SK-N-SH (cell line): ENCODE measurements at regions not wholly inside any gene's neighbourhood (a gene's known extent, or its start where the extent isn't known, plus 50 kb on each side); places are given as distances from the start of the nearest gene placed in this dataset.

Source experiments
- CTCF ChIP-seq: fragments of 200-600 bp; sonication (generic); IDR thresholded peaks from 2 replicates; pipeline ENCODE4 v1.6.1; 2017; ENCODE audit warnings: antibody characterized with exemption, mild to moderate bottlenecking, moderate library complexity
- FOXM1 ChIP-seq: IDR thresholded peaks from 2 replicates; pipeline ENCODE4 v1.4.0; 2012; ENCODE audit warnings: low read depth, mild to moderate bottlenecking
- MEF2A ChIP-seq: IDR thresholded peaks from 2 replicates; pipeline ENCODE4 v1.4.0; 2012; ENCODE audit warnings: low read depth, borderline replicate concordance
- POLR2AphosphoS5 ChIP-seq: IDR thresholded peaks from 2 replicates; pipeline ENCODE4 v1.6.1; 2012; ENCODE audit warnings: low read depth, low read length
- RFX5 ChIP-seq: IDR thresholded peaks from 2 replicates; pipeline ENCODE4 v1.6.1; 2012; ENCODE audit warnings: mild to moderate bottlenecking, improper control_type of control experiment, low read length
- SIN3A ChIP-seq: IDR thresholded peaks from 2 replicates; pipeline ENCODE4 v1.6.1; 2012; ENCODE audit warnings: low read depth, mild to moderate bottlenecking, low read length, moderate library complexity, borderline replicate concordance
- USF2 ChIP-seq: fragments of 150-350 bp; IDR thresholded peaks from 2 replicates; pipeline ENCODE4 v1.6.1; 2017; ENCODE audit warnings: antibody characterized with exemption, low read length, low read depth, borderline replicate concordance
- YY1 ChIP-seq: IDR thresholded peaks from 2 replicates; pipeline ENCODE4 v1.4.0; 2012; ENCODE audit warnings: low read depth, mild to moderate bottlenecking
- TF ChIP-seq, protein P1 (sequence below): IDR thresholded peaks from 2 replicates; pipeline ENCODE4; 2012
- TF ChIP-seq, protein P2 (sequence below): IDR thresholded peaks from 2 replicates; pipeline ENCODE4 v1.4.0; 2012; ENCODE audit warnings: low read depth, borderline replicate concordance
- TF ChIP-seq, protein P3 (sequence below): IDR thresholded peaks from 2 replicates; pipeline ENCODE4 v1.4.0; 2012; ENCODE audit warnings: low read depth

GRCh38 chr2:146451972-146452371 is 1392.9 kb upstream of the ACVR2A start:
- TF ChIP-seq POLR2AphosphoS5, result no peak
- TF ChIP-seq CTCF, result no peak
- TF ChIP-seq, protein P1, sequence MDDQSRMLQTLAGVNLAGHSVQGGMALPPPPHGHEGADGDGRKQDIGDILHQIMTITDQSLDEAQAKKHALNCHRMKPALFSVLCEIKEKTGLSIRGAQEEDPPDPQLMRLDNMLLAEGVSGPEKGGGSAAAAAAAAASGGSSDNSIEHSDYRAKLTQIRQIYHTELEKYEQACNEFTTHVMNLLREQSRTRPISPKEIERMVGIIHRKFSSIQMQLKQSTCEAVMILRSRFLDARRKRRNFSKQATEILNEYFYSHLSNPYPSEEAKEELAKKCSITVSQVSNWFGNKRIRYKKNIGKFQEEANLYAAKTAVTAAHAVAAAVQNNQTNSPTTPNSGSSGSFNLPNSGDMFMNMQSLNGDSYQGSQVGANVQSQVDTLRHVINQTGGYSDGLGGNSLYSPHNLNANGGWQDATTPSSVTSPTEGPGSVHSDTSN, result no peak
- no peak for TF ChIP-seq RFX5
- no peak for TF ChIP-seq MEF2A
- TF ChIP-seq, protein P2, sequence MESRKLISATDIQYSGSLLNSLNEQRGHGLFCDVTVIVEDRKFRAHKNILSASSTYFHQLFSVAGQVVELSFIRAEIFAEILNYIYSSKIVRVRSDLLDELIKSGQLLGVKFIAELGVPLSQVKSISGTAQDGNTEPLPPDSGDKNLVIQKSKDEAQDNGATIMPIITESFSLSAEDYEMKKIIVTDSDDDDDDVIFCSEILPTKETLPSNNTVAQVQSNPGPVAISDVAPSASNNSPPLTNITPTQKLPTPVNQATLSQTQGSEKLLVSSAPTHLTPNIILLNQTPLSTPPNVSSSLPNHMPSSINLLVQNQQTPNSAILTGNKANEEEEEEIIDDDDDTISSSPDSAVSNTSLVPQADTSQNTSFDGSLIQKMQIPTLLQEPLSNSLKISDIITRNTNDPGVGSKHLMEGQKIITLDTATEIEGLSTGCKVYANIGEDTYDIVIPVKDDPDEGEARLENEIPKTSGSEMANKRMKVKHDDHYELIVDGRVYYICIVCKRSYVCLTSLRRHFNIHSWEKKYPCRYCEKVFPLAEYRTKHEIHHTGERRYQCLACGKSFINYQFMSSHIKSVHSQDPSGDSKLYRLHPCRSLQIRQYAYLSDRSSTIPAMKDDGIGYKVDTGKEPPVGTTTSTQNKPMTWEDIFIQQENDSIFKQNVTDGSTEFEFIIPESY, result no peak
- no peak for TF ChIP-seq USF2
- TF ChIP-seq FOXM1, result no peak
- no peak for TF ChIP-seq SIN3A
- no peak for TF ChIP-seq YY1
- TF ChIP-seq, protein P3, sequence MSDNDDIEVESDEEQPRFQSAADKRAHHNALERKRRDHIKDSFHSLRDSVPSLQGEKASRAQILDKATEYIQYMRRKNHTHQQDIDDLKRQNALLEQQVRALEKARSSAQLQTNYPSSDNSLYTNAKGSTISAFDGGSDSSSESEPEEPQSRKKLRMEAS, result no peak
